ENCODE measurements at regions not wholly inside any gene's neighbourhood (a gene's known extent, or its start where the extent isn't known, plus 50 kb on each side); places are given as distances from the start of the nearest gene placed in this dataset.

DNA sequence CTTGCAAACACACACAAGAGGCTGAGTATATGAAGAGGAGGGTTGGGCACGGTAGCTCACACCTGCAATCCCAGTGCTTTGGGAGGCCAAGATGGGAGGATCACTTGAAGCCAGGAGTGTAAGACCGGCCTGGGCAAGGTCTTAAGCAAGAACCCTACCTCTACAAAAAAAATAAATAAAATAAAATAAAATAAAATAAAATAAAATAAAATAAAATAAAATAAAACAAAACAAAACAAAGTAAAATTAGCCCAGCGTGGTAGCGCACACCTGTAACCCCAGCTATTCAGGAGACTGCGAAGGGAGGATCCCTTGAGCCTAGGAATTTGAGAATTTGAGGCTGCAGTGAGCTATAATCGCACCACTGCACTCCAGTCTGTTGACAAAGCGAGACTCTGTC lies 337.9 kb downstream of the SHANK2 start:
- no peak for DNase-seq

DNA sequence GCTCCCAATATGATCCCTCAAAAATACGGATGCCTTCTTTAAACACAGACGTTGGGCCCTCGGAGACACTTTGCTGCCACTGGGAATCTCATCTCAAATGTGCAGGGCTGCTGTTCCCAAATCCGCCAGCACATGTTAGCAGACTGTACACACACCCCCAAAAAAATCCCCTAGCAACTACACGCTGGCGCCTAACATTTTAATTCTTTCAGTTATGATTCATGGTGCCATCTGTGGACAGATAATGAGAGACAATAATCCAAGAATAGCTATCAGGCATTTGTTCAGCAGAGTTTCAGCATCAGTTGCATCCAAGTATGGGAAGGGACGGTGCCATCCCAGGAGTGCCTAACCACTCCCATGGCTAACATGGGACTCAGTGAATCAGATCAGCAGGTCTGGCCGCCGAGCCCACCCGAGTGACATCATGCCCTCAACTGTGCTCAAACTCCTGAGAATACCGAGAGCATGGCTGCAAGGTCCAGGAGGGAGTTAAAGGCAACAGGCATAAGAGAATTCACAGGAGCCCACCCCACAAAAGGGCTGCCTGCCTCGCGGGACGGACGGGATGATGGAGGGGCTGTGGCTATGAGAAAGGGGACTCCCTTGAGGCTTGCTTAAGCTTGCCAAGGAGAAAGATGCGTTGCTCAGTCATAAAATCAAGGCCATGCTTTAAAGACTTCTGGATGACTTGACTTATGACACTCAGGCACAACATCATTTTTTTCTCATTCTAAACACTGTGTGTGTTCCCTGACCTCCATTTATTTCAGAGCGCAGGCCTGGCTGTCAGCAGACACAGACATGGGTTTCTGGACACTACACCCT lies 337.0 kb downstream of the SHANK2 start:
- peak in 1 of 3 experiments; percentile 51 for DNase-seq

DNA sequence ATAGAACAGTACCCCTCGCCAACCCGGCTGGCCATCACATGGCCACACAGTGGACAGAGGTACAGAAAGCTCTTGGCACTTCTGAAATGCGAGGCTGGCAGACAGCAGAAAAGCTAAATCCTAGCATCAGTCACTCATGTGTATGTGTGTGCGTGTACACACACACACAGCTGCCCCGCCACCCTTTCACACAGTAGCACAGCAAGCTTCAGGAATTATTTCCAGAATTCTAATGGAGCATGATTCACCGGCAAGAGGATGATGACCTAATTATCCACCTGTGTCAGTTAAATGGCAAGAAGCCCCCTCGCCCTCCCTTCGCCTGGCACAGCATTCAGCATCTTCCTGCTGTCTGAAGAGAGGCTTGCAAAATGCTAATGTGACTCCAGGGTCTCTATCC lies 336.0 kb downstream of the SHANK2 start:
- DNase-seq: peak in 2 of 3 experiments; percentile 22 to 69

DNA sequence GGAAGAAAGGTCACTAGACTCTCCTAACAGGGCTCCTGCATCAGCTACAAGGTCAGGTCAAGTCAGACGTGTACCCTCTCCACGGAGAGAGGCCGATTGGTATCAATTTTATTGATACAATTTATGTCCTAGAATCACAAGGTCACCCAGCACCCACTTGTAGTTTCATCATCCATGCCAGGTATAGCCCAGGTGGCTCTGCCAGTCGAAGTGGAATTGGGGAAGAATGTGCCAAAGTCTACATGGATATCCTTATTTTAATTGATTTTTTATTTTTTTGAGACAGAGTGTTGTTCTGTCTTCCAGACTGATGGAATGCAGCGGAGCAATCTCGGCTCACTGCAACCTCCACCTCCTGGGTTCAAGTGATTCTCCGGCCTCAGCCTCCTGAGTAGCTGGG lies 334.1 kb downstream of the SHANK2 start:
- DNase-seq: no peak

DNA sequence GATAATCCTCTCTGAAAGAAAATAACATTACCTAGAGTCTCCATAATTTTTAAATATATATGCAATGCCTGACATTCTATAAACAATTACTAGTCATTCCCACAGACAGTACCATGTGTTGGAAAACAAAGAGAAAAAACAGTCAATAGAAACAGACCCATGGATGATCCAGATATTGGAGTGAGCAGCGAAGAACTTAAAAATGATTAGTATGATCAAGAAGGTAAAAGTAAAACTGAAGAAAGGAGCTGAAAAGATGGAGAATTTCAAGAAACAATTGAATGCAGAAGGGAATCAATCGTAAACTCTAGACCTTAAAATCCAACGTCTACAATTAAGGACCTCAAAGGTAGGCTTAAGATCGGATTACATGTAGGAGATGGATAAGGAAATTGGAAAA lies 330.6 kb downstream of the SHANK2 start:
- peak in 1 of 3 experiments; percentile 12 for DNase-seq

DNA sequence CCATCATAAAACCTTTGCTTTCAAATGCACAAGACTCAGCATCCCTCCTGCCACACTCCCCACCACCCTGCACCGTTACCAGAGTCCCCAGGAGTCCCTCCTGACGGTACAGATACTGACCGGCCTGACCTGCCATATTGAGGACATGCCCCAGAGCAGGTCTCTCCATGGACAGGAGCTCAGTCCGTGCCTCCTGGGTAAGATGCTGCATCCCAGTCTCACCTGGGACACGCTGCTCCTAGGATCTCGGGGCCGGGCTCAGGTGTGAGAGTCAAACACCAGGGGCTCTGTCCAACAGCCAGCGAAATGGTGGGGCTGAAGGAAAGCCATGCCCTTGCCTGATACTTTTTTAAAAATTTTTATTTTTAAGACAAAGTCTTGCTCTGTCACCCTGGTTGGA lies 328.3 kb downstream of the SHANK2 start:
- DNase-seq: no peak

DNA sequence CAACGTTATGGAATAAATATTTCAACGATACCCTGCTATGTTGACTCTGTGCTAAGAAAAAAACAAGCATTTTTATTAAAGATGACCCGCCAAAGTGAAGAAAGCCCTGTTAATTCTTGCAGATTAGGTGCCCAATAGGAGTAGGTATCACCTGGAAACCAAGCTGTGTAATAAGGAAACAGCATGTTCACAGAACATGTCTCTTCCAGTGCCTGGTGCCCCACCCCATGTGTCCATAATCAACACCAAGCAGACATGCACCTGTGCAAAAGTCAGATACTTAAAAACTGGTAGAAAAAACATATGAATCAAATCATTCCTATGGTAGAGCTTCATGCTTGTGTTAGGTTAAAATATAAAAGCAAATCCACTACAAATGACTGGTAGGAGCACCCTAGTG lies 327.1 kb downstream of the SHANK2 start:
- no peak for DNase-seq

DNA sequence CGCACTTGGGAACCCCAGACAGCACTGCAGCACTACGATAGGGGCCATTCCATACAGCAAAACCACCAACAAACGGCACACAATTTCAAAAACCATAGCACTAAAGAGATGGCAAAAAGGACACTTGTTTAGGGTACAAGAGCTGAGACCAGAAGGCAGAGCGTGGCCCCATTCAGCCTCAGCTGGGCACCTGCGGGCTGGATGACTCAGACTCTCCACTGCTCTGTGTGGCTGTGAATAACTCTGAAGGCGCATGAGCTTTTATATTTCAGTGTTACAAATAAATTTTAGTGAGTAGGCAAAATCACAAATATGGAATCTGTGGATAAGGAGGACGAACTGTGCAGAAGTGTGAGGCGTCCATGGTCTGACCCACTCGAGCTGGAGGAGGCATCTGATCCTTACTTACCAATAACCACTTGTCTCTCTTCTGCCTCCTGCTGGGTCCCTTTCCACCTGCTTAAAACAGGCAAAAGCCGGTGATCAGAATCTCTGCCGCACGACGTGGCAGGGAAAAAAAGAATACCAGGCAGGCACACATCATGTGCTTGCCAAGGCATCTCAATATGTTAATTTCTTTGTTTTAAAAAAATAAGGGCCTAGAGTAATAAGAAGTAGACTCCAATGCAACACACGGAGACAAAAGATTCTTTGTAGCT lies 325.7 kb downstream of the SHANK2 start:
- DNase-seq: peak in 1 of 3 experiments; percentile 83

DNA sequence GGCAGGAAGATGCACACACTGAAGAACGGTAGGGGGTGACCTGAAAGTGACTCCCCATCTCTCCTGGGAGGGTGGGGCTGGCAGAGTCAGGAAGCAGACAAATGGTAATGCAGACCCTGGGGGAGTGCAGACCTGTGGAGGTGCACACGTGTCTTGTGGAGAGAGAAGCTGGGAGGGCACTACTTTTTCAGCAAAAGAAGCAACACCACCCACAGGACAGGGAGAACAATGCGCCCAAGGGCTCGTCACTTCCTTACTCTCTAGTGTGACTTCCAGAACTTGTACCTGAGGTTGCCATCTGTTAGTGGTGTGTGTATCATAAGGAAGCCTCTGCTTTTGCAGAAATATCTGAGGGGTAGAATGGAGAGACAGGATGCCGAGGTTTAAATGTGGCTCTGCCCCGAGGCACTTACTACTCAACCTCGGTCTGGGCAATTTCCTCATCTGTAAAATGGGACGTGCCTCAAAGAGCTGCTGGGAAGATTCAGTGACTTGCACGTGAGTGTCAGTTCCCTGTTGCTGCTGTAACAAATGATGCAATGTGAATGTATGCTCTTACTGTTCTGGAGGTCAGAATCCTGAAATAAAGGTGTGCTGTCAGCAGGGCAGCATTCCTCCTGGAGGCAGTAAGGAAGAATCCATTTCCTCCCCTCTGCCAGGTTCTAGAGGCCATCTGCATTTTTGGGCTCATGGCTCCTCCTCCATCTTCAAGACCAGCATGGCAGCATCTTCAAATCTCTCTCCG lies 323.4 kb downstream of the SHANK2 start:
- no peak for DNase-seq

DNA sequence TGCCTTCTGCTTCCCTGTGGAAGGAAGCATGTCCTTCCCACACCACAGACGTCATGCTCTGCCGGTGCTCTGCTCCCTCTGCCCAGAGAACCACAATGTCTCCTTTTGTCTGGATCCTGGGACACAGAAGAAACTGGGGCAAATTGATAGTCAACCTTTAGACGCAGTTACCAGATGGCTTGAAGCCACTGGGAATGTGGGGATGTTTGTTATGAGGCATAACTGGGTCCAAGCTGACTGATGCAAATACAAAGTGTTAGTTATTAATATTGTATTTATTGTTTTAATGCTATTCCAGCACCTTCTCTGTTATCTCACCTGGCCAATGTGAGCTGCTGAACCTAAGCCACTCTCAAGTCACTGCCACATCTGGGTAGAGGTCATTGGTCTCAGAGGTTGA lies 322.2 kb downstream of the SHANK2 start:
- no peak for DNase-seq

DNA sequence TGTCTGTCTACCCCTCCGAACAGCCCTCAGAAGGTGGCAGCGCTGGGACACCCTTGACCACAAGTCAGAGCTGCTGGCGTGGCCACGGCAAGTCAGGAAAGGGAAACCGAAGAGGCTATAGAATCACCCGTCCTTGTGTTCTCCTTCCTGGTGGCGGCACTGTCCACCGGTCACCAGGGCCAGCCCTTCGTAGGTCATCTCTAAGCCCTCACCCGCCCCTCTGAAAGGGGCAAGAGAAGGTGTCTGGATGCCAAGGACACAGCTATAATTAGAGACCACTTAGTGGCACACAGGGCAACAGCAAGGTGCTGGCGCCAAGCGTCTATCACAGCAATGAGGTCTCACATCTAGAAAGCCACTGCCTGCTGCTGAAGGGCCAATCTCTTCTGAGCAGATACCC lies 320.9 kb downstream of the SHANK2 start:
- DNase-seq: peak in 1 of 3 experiments; percentile 37

DNA sequence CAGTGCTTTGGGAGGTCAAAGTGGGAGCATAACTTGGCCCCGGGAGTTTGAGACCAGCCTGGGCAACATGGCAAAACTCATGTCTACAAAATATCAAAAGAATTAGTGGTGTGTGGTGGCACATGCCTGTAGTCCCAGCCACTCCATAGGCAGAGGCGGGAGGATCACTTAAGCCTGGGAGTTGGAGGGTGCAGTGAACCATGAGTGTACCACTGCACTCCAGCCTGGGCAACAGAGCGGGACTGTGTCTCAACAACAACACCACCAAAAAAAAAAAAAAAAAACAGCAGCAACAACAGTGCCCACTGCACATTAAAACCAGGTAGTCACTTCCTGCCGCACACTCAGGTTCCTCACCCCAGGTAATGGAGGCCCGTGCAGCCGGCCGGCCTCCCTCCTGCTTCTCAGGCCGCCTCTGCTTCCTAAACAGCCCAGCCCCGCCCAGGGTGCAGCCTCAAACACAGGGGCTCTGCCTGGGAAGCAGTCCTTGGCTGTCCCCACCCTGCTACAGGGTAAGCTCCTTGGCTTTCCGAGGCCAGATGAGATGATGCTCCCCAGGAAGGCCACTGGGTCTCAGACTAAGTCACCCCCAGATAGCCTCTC lies 318.3 kb downstream of the SHANK2 start:
- no peak for DNase-seq

DNA sequence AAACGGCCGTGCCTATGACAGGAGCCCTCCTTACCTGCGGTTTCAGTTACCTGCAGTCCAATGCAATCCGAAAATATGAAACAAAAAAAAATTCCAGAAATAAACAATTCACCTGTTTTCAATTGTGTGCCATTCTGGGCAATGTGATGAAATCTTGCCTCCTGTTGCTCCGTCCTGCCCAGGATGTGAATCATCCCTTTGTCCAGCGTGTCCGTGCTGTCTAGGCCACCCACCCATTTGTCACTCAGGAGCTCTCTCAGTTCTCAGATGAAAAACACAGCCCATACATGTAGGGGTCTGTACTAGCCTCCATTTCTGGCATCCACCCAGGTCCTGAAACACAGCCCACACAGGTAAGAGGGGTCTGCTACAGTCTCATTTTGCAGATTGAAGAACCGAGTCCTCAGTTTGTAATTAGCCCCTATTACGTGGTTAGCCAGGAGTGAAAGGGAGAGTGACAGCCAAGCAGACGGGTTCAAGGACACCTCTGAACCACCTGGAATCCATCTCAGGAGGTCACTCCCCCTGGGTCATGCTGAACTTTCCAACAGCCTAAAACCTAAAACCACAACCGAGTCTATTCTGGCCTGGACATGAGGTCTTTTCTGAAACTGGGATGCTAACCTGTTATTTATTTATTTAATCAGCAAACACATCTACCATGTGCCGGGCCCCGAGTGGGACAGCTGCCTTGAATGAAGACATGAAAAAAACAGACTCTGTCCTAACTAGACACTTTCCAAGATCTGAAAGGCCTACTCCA lies 317.2 kb downstream of the SHANK2 start:
- no peak for DNase-seq

DNA sequence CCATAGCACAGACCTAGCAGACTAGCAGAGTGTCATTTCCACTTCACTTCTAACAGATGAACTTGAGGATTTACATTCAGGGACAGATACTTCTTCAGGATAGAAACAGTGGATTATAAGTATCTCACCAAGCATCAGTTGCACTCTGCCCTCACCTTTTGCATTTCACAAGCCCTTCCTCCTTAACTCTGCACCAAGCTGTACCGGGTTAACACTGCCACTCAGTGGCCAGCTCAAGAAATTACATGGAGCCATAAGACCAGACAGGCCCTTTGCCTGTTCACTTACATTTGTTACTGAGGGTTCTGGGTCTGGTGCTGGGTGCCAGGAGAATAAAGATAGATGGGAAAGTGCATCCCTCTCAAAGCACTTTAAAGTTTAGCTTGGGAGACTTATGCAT lies 309.8 kb downstream of the SHANK2 start:
- peak in 1 of 3 experiments; percentile 39 for DNase-seq

DNA sequence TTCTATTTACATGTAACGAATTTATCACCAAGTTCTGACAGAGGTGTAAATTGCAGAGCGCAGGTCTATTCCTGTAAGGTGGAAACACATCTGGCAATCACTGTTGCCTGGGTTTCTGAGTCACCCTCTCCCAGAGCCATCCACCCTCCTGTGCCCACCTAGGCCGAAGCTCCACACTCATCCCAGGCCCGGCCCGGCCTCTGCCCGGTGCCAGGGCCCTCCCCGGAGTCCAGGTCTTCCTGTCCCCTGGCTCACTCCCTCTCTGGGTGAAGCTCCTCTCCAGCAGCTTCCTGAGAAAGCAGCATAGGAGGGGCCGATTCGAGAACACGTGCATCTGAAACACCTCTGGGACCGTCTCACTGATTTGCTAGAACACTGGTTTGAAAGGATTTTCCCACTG lies 308.2 kb downstream of the SHANK2 start:
- DNase-seq: no peak

DNA sequence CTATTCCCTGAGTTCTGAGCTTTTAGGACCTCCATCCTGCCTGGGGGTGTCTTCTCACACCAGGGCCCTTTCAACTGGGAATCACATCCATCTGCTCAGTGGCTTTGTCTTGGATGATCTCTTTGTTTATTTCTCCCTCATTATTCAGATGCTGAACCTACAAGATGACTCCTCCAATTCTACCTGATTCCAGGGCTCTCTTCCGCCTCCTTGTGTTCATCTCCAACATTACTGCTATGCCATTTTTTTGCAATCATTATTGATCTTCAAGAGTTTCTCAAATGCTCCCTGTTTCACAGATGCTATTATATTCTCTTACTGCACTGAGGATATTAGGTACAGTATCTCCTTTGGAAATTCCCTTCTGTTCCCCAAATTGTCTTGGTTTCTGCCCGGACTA lies 307.7 kb downstream of the SHANK2 start:
- DNase-seq: no peak

DNA sequence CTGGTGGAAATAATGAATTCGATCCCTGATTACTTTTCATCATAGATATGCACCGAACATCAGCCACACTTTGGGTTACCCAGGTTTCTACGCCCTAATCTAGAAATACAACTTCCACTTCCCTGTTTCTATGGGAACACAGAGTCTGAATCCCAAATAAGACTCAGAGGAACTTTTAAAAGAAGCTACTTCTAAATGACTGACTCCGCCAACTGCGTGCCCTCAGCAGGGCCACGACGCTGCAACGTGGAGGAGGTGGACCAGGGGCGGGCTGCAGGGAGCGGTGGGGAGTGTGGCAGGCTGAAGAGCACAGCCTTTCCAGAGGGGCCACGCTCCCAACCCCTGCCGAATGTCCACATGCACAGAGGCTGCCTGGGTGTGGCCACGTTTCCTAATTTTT lies 304.0 kb downstream of the SHANK2 start:
- no peak for DNase-seq

DNA sequence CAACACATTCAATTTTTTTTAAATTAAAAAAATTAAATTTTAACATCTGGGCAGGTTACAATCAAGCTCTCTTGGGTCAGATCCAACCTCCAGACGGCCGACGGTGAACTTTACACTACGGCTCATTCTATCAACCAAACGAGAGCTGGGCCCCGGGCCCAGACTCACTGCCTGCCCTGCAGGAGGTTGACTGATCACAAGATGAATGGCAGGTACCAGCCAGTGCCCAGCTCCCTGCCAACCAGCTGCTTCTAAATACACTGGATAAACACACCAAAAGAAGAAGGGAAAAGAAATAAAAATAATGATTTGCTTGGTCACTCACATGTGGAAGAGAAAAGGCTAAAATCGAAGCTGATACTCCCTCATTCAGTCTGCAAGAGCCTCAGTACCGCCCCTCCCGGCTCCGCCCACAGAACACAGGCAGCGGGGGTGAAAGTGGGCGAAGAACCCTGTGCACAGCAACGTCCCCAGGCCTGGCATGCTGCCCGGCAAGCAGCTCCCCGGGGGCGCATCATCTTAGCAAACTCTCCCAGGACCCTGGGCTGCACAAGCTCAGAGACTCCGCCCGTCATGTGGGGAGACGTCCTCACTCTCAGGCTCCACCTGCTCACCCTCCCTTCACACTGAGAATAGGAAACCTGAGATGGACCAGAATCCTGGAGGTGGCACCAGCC lies 303.4 kb downstream of the SHANK2 start:
- DNase-seq: peak; percentile 80 to 88 (median 84)

DNA sequence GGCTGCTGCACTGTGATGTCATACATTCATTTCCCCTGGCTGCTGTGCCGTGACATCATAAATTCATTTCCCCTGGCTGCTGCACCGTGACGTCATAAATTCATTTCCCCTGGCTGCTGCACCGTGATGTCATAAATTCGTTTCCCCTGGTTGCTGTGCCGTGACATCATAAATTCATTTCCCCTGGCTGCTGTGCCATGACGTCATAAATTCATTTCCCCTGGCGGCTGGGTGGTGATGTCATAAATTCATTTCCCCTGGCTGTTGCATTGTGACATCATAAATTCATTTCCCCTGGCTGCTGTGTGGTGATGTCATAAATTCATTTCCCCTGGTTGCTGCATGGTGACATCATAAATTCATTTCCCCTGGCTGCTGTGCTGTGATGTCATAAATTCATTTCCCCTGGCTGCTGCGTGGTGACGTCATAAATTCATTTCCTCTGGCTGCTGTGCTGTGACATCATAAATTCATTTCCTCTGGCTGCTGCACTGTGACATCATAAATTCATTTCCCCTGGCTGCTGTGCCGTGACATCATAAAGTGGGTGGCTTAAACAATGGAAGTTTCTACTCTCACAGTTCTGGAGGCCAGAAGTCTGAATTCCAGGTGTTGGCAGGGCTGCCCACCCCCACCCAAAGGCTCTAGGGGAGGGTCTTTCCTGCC lies 301.1 kb downstream of the SHANK2 start:
- DNase-seq: no peak

DNA sequence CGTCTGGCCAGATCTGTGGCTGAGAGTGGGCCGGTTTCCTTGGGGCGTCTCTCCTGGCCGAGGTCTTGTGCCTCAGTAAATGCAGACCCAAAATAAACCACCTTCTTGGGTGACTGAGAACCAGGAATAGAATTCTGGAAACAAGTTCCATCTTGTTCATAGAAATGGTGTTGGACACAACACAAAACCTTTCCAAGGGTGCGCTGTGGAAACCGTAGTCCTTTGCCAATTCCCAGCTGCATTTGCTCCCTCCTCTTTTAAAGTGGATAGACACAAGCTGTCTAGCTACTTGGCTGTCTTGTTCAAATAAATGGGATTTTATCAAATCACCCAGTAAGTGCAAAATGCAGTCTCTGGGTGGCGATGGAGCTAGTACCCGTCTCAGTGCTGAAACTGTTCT lies 300.2 kb downstream of the SHANK2 start:
- no peak for DNase-seq

DNA sequence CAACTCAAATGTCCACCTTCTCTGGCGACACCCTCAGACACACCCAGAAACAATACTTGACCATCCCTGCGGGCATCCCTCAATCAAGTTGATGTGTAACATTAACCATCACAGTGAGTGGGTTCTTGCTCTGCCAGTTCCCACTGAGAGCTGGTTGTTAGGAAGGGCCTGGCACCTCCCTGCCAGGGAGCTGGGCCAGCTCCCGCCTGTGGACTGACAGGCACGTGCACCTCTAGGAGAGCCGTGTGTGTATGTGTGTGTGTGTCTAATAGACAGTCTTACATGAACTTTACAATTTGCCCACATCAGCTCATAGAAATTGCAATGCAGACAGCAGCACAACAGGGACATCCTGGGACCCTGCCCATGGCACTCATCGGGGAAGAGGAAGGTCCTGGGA lies 298.7 kb downstream of the SHANK2 start:
- DNase-seq: no peak
